GM12865 (cell line): ENCODE measurements at regions not wholly inside any gene's neighbourhood (a gene's known extent, or its start where the extent isn't known, plus 50 kb on each side); places are given as distances from the start of the nearest gene placed in this dataset.

Experiments used
- DNase-seq: peaks from one replicate; pipeline ENCODE4 v3.0.0; 2010; ENCODE audit warnings: low read depth
- H3K4me3 ChIP-seq: 2 replicates; pipeline ENCODE4 v1.5.1; 2011; ENCODE audit warnings: mild to moderate bottlenecking, low read depth, low read length, control low read depth
- TF ChIP-seq, protein P1 (sequence below): IDR thresholded peaks from 2 replicates; pipeline ENCODE4 v1.5.1; 2011; ENCODE audit warnings: low read length, control low read depth, low read depth, inconsistent platforms; ENCODE audit not compliant: insufficient read depth; ENCODE audit errors: missing control alignments

DNA sequence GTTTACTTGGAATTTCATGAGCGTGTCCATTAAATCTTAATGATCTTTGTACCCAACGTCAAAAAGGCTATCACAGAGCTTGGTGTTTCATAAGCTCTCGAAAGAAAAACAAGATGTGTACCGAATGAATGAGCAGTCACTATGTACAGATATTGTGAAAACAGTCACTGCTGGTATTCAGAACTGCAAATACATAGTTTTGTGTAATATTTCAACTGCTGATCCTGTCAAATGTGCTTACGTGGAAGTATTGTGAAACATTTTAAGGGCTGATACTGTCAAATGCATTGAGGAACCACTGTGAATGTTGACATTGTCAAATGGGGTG lies 184.2 kb upstream of the KLHL29 start:
- no peak overlapping the region for H3K4me3 ChIP-seq
- DNase-seq: no peak
- TF ChIP-seq, protein P1, sequence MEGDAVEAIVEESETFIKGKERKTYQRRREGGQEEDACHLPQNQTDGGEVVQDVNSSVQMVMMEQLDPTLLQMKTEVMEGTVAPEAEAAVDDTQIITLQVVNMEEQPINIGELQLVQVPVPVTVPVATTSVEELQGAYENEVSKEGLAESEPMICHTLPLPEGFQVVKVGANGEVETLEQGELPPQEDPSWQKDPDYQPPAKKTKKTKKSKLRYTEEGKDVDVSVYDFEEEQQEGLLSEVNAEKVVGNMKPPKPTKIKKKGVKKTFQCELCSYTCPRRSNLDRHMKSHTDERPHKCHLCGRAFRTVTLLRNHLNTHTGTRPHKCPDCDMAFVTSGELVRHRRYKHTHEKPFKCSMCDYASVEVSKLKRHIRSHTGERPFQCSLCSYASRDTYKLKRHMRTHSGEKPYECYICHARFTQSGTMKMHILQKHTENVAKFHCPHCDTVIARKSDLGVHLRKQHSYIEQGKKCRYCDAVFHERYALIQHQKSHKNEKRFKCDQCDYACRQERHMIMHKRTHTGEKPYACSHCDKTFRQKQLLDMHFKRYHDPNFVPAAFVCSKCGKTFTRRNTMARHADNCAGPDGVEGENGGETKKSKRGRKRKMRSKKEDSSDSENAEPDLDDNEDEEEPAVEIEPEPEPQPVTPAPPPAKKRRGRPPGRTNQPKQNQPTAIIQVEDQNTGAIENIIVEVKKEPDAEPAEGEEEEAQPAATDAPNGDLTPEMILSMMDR: no peak

DNA sequence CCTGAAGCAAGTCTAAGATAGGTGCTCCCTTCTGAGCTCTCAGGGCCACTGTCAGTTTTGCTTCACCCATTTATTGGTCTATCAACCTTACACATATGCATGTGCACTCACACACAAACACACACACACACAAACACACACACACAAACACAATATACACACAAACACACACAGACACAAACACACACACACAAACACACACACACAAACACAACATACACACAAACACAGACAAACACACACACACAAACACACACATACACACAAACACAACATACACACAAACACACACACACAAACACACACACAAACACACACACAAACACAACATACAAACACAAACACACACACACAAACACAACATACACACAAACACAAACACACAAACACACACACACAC lies 181.6 kb upstream of the KLHL29 start:
- TF ChIP-seq, protein P1: no peak
- no peak overlapping the region for H3K4me3 ChIP-seq
- no peak for DNase-seq

DNA sequence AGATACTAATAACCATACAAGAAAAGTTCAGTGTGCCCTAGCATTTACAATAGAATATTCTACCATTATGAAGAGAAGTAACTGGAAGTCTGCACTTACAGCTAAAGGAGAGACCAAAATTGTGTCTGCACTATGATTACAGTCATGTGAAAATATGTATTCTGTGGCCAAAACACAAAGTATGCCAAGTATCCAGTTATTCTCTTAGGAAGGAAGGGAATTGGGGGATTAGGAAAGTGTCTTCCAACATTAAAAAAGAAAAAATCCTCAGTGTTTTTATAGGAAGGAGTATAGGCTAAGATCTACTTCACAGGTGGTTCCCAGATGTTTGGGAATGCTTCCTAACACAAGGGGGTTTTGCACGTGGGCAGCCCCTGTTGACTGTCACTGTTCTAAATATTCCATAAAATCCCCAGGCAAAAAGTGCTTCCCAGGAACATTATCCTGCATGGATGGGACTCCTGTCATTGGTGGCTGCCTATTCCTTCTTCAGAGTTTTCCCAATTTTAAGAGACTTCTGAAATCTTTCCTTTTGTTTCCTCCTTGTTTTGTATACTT lies 180.2 kb upstream of the KLHL29 start:
- H3K4me3 ChIP-seq: no peak overlapping the region
- TF ChIP-seq, protein P1: no peak
- DNase-seq: no peak

DNA sequence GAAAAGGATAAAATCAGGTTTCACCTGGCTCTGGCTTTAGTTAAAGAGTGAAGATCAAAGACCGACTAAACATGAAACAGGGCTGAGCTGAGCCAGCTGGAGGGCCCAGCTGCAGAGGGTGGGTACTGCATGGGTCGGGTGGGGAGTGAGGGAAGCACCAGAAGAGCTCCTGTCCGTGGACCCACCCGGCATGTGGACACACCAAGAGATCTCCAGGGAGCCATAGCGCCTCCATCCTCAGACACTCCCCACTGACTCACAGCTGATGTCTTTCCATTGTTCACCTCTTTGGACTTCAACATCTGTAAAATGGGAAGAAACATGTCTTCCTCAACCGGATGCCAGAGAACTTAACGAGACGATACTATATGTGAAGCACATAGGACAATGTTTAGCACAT lies 178.3 kb upstream of the KLHL29 start:
- H3K4me3 ChIP-seq: no peak overlapping the region
- TF ChIP-seq, protein P1: no peak
- DNase-seq: no peak

DNA sequence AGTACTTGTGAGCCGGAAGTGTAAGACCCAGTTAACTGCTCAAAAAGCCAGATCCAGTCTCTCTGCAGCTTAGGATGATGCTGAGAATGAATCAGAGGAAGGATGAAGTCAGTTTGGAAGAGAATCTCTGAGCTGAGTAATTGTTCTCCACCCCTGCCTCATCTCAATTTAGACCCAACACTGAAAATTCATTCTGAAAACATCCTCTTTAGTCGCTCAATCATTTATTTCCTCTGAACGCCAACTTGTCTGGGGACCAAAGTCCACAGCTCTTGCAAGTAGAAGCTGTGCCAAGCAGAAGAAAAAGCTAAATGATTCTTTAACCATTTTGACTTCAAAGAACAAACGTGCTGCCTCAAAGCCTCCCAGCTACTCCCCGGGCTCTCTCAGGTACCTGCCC lies 177.1 kb upstream of the KLHL29 start:
- TF ChIP-seq, protein P1: no peak
- DNase-seq: no peak
- no peak overlapping the region for H3K4me3 ChIP-seq

DNA sequence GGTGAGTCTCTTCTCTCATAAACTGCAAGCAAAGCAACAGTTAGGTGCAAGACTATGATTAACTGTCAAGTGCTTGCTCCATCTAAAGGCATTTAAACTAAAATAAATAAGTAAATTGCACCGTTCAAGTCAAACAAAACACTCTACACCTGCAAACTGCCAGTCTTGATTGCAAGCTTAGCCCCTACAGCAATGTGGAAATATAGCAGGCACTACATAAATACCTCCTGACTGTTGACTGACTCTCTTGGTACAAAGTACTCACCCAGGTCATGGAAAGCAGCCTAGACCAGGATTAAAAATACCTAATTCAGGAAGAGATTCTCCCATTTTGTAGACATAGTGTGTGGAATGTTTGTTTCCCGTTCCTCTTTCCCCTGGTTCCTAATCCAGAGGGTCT lies 176.6 kb upstream of the KLHL29 start:
- H3K4me3 ChIP-seq: no peak overlapping the region
- TF ChIP-seq, protein P1: no peak
- DNase-seq: no peak

DNA sequence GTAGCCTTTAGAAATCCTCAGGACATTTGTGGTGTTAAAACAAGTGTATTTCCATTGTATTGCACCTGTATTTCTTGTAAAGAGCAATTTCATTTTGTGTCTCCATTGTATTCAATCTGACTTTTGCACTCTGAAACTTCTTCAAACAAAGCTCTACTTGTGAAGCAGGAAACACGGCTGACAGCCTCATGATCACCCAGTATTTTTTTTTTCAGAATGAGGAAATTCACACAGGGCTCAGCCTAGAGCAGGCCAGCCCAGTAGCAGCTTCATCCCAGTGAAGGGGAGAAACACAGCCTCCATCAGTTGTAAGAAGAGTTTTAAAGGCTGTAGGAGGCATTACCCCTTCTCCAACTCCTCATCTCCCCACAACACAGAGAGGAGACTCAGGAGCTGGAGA lies 175.9 kb upstream of the KLHL29 start:
- H3K4me3 ChIP-seq: no peak overlapping the region
- no peak for DNase-seq
- TF ChIP-seq, protein P1: no peak
